GM12878 (cell line): ENCODE measurements at regions not wholly inside any gene's neighbourhood (a gene's known extent, or its start where the extent isn't known, plus 50 kb on each side); places are given as distances from the start of the nearest gene placed in this dataset.

ENCODE experiments used
- ATAC-seq: fragments of 200-7000 bp; cut with Tn5 transposase; 3 replicates; pipeline ENCODE4 v1.9.1; 2020; ENCODE audit warnings: mild to moderate bottlenecking, moderate library complexity
- BruUV-seq: library from RNA; stranded (reverse); fragments of 400-500 nt; replicated peaks from 2 replicates; lab custom pipeline; 2021; lab: Mats Ljungman, UMichigan
- CTCF ChIA-PET: fragments of 300-600 bp; sonication (Branson Sonifier 250); formaldehyde crosslinking; extraction: SDS; loops from one replicate; lab custom pipeline; 2021; ENCODE audit warnings: inconsistent platforms; lab: Yijun Ruan, JAX
- POLR2A ChIA-PET: fragments of 350-600 bp; formaldehyde crosslinking; extraction: SDS; loops from one replicate; lab custom pipeline; 2021; ENCODE audit warnings: inconsistent platforms; lab: Charles Lee
- RAD21 ChIA-PET: fragments of 300-600 bp; sonication (Branson Sonifier 250); formaldehyde crosslinking; loops from one replicate; lab custom pipeline; 2023; ENCODE audit warnings: antibody characterized with exemption; ENCODE audit not compliant: unreplicated experiment; lab: Charles Lee
- SMC1A ChIA-PET: fragments of 300-600 bp; sonication (Branson Sonifier 250); formaldehyde crosslinking; loops from one replicate; lab custom pipeline; 2023; ENCODE audit not compliant: unreplicated experiment, uncharacterized antibody; lab: Charles Lee
- DNase-seq: peaks from one replicate; pipeline ENCODE4 v3.0.0-alpha.2; 2011; ENCODE audit warnings: low read depth, low spot score
- FAIRE-seq: peaks from 3 replicates; lab custom pipeline; 2011; peaks lifted over from hg19 to GRCh38; lab: Jason Lieb, UNC
- H2AFZ ChIP-seq: 2 replicates; pipeline ENCODE4 v1.6.0; 2011; ENCODE audit warnings: low read depth, low read length, control low read depth; ENCODE audit not compliant: control insufficient read depth
- H3K27ac ChIP-seq: 2 replicates; pipeline ENCODE4 v1.5.1; 2011; ENCODE audit warnings: control low read depth; ENCODE audit not compliant: control insufficient read depth, insufficient read depth
- H3K27me3 ChIP-seq, 2 experiments: replicated peaks in 1 of 2; 2 replicates each; pipeline versions ENCODE4 v1.6.0 to v1.6.1; 2011; ENCODE audit warnings: low read length in 1 of 2; ENCODE audit not compliant: control insufficient read depth in 2 of 2, insufficient read depth in 2 of 2
- H3K36me3 ChIP-seq, 2 experiments: 2 replicates each; pipeline ENCODE4 v1.5.1; 2011; ENCODE audit warnings: low read length in 1 of 2; ENCODE audit not compliant: control insufficient read depth in 2 of 2, insufficient read depth in 2 of 2
- H3K4me1 ChIP-seq: 2 replicates; pipeline ENCODE4 v1.6.1; 2011; ENCODE audit warnings: mild to moderate bottlenecking, low read length, moderate library complexity, mixed read lengths; ENCODE audit not compliant: control insufficient read depth, insufficient read depth
- H3K4me2 ChIP-seq: 2 replicates; pipeline ENCODE4 v1.6.0; 2011; ENCODE audit warnings: control low read depth; ENCODE audit not compliant: control insufficient read depth, insufficient read depth
- H3K4me3 ChIP-seq: fragments of 200-600 bp; sonication (generic); 2 replicates; pipeline ENCODE4 v1.5.1; 2016
- H3K79me2 ChIP-seq: 2 replicates; pipeline ENCODE4 v1.6.0; 2011; ENCODE audit warnings: low read length; ENCODE audit not compliant: control insufficient read depth, insufficient read depth
- H3K9ac ChIP-seq: 2 replicates; pipeline ENCODE4 v1.8.0; 2011; ENCODE audit warnings: low read length, control low read depth, mixed read lengths; ENCODE audit not compliant: control insufficient read depth, insufficient read depth
- H3K9me3 ChIP-seq: replicated peaks from 3 replicates; pipeline ENCODE4 v1.5.1; 2011; ENCODE audit warnings: mild to moderate bottlenecking, low read length; ENCODE audit not compliant: control insufficient read depth, insufficient read depth
- H4K20me1 ChIP-seq: 2 replicates; pipeline ENCODE4 v1.6.0; 2011; ENCODE audit not compliant: control insufficient read depth, insufficient read depth
- E2F8 ChIP-seq: fragments of 450-650 bp; IDR thresholded peaks from 2 replicates; pipeline ENCODE4 v1.6.1; 2018; ENCODE audit warnings: mild to moderate bottlenecking, low read depth, moderate library complexity; ENCODE audit not compliant: partially characterized antibody
- EED ChIP-seq: sonication (generic); IDR thresholded peaks from 2 replicates; pipeline ENCODE4 v1.6.1; 2016; ENCODE audit warnings: antibody characterized with exemption, low read depth
- in situ Hi-C: fragments of 300-500 bp; cut with MboI; formaldehyde crosslinking; loops from 9 replicates; pipeline ENCODE4 v1.14.3; 2018; ENCODE audit warnings: mixed read lengths
- intact Hi-C: fragments of 100-400 bp; cut with micrococcal nuclease; formaldehyde crosslinking; loops from one replicate; pipeline ENCODE4 v1.14.2; 2022; ENCODE audit not compliant: unreplicated experiment
- TF ChIP-seq, protein P1 (sequence below): fragments of 450-650 bp; IDR thresholded peaks from 2 replicates; pipeline ENCODE4 v1.6.1; 2017; ENCODE audit warnings: mild to moderate bottlenecking, moderate library complexity

DNA sequence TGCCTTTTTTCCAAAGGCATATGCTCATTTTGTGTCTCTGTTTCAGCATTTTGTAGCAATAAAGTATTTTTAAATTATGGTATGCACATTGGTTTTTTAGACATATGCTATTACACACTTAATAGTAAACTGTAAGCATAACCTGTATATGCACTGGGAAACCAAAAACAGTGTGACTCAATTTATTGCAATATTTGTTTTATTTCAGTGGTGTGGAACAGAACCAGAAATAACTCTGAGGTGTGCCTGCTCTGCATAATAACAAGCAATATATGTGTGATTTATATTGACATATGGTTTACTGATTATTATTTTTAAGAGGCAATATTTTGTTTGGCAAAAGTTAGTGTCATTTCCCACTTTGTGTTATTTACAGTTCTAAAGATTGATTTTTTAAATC lies 126.6 kb upstream of the CPNE8 start:
- TF ChIP-seq, protein P1, sequence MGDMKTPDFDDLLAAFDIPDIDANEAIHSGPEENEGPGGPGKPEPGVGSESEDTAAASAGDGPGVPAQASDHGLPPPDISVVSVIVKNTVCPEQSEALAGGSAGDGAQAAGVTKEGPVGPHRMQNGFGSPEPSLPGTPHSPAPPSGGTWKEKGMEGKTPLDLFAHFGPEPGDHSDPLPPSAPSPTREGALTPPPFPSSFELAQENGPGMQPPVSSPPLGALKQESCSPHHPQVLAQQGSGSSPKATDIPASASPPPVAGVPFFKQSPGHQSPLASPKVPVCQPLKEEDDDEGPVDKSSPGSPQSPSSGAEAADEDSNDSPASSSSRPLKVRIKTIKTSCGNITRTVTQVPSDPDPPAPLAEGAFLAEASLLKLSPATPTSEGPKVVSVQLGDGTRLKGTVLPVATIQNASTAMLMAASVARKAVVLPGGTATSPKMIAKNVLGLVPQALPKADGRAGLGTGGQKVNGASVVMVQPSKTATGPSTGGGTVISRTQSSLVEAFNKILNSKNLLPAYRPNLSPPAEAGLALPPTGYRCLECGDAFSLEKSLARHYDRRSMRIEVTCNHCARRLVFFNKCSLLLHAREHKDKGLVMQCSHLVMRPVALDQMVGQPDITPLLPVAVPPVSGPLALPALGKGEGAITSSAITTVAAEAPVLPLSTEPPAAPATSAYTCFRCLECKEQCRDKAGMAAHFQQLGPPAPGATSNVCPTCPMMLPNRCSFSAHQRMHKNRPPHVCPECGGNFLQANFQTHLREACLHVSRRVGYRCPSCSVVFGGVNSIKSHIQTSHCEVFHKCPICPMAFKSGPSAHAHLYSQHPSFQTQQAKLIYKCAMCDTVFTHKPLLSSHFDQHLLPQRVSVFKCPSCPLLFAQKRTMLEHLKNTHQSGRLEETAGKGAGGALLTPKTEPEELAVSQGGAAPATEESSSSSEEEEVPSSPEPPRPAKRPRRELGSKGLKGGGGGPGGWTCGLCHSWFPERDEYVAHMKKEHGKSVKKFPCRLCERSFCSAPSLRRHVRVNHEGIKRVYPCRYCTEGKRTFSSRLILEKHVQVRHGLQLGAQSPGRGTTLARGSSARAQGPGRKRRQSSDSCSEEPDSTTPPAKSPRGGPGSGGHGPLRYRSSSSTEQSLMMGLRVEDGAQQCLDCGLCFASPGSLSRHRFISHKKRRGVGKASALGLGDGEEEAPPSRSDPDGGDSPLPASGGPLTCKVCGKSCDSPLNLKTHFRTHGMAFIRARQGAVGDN, result no peak
- no peak for TF ChIP-seq EED
- TF ChIP-seq E2F8, result no peak
- ChIA-PET CTCF (no interaction called here), POLR2A (no interaction called here), RAD21 (no interaction called here), SMC1A (interaction anchor here (1.1 kb wide), 1 partner anchor 9 kb away, joined by 3 read pairs; no protein-coding TSS in a partner anchor)
- DNase-seq (no peak), ATAC-seq (no peak), FAIRE-seq (no peak)
- H3K4me1 ChIP-seq, result no peaks in the 10 kb centered on the region
- H3K9me3 ChIP-seq, result no peaks in the 10 kb centered on the region
- no peak overlapping the region for H3K9ac ChIP-seq
- H2AFZ ChIP-seq, result no peak overlapping the region
- intact Hi-C loops, result no loop called here
- no peaks in the 10 kb centered on the region for H3K36me3 ChIP-seq
- no TSS peak for BruUV-seq
- no peak overlapping the region for H3K27ac ChIP-seq
- H3K4me2 ChIP-seq, result no peak overlapping the region
- H3K27me3 ChIP-seq, result no peaks in the 10 kb centered on the region
- no peak overlapping the region for H3K4me3 ChIP-seq
- no peaks in the 10 kb centered on the region for H4K20me1 ChIP-seq
- in situ Hi-C loops, result no loop called here
- no peaks in the 10 kb centered on the region for H3K79me2 ChIP-seq
